ENCODE measurements at regions not wholly inside any gene's neighbourhood (a gene's known extent, or its start where the extent isn't known, plus 50 kb on each side); places are given as distances from the start of the nearest gene placed in this dataset.

DNA sequence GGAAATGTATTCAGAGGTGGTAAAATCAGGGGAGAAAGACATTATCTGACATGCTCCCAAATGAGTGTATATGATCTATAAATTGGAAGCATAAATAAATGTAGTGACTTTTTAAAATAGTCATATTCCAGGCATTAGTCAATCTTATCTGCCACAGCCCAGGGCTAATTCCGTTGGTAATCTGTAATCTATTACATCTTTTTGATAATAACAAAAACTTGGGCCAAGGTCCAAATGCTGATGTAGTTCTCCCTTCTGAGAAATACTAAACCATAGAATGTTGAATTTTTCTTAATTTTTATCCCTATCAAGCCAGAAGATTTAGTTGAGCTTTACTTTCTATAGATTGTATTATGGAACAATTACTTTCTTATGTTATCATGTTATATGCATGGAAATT lies 1279.8 kb downstream of the EPHA7 start:
- no peak for DNase-seq (ENCODE audit: low read depth)
- no peak overlapping the region for H3K4me3 ChIP-seq (ENCODE audit: low read depth, low read length)
- no peak for TF ChIP-seq CTCF (IDR thresholded peaks at IDR 0.05; ENCODE audit: low read depth, low read length, missing control alignments)

GRCh38 chr6:92132957-92133356 lies 1286.4 kb downstream of the EPHA7 start:
- TF ChIP-seq CTCF (IDR thresholded peaks at IDR 0.05; ENCODE audit: low read depth, low read length, missing control alignments), result no peak
- no peak for DNase-seq (ENCODE audit: low read depth)
- H3K4me3 ChIP-seq (ENCODE audit: low read depth, low read length), result no peak overlapping the region

- no peak overlapping the region for H3K4me3 ChIP-seq (ENCODE audit: low read depth, low read length)
- no peak for TF ChIP-seq CTCF (IDR thresholded peaks at IDR 0.05; ENCODE audit: low read depth, low read length, missing control alignments)
- no peak for DNase-seq (ENCODE audit: low read depth)
These were observed 1286.9 kb downstream of the EPHA7 start for GRCh38 chr6:92132457-92132856.

GRCh38 chr6:92130944-92131343 lies 1288.4 kb downstream of the EPHA7 start:
- no peak for TF ChIP-seq CTCF (IDR thresholded peaks at IDR 0.05; ENCODE audit: low read depth, low read length, missing control alignments)
- H3K4me3 ChIP-seq (ENCODE audit: low read depth, low read length), result no peak overlapping the region
- DNase-seq (ENCODE audit: low read depth), result no peak

DNA sequence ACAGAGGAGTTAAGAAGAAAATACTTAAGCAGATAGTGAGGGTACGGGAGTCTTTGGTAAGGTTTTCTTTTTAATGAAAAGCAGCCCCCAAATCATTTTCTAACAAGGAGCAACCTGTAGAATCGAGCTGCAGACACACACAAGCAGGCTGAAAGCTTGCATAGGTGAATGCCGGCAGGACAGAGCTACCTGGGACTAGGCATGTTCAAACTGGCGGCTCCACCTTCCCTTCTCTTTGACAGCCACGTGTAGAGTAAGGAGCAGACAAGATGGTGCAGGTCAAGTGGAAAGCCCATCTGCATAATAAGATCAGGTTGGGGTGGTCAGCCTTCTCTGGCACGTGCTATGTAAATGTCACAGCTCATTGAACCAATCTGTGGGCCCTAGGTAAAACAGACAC lies 1292.4 kb downstream of the EPHA7 start:
- H3K4me3 ChIP-seq (ENCODE audit: low read depth, low read length), result no peak overlapping the region
- TF ChIP-seq CTCF (IDR thresholded peaks at IDR 0.05; ENCODE audit: low read depth, low read length, missing control alignments), result no peak
- DNase-seq (ENCODE audit: low read depth), result no peak

- no peak overlapping the region for H3K4me3 ChIP-seq (ENCODE audit: low read depth, low read length)
- DNase-seq (ENCODE audit: low read depth), result no peak
- TF ChIP-seq CTCF (IDR thresholded peaks at IDR 0.05; ENCODE audit: low read depth, low read length, missing control alignments), result no peak
These were observed 1293.3 kb downstream of the EPHA7 start for GRCh38 chr6:92126088-92126487.

GRCh38 chr6:92125681-92126080 lies 1293.7 kb downstream of the EPHA7 start:
- H3K4me3 ChIP-seq (ENCODE audit: low read depth, low read length), result no peak overlapping the region
- no peak for TF ChIP-seq CTCF (IDR thresholded peaks at IDR 0.05; ENCODE audit: low read depth, low read length, missing control alignments)
- no peak for DNase-seq (ENCODE audit: low read depth)
